ENCODE measurements at regions not wholly inside any gene's neighbourhood (a gene's known extent, or its start where the extent isn't known, plus 50 kb on each side); places are given as distances from the start of the nearest gene placed in this dataset.

GRCh38 chr5:54778783-54779182 lies 206.6 kb downstream of the ESM1 start:
- TF ChIP-seq POLR2A (IDR thresholded peaks at IDR 0.05) (no peak), CTCF (IDR thresholded peaks at IDR 0.05) (no peak)

Data from stomach (tissue), 4 donors.